ENCODE measurements at regions not wholly inside any gene's neighbourhood (a gene's known extent, or its start where the extent isn't known, plus 50 kb on each side); places are given as distances from the start of the nearest gene placed in this dataset.

- intact Hi-C loops (cut with DNase I), result no loop called here
- H3K4me1 ChIP-seq (ENCODE audit: control insufficient read depth in 2 of 3, insufficient read depth in 2 of 3, low read depth in 1 of 3, low read length in 3 of 3), result no peaks in the 10 kb centered on the region
- H3K27me3 ChIP-seq (ENCODE audit: control insufficient read depth, insufficient read depth, low read length), result no peaks in the 10 kb centered on the region
- DNase-seq (no peak), FAIRE-seq (no peak)
- H3K9me3 ChIP-seq (ENCODE audit: control insufficient read depth in 2 of 3, insufficient read depth in 1 of 3, low read length in 3 of 3), result no peaks in the 10 kb centered on the region
- H3K4me3 ChIP-seq (ENCODE audit: low read length in 3 of 3), result no peak overlapping the region
- no peak for TF ChIP-seq CTCF (IDR thresholded peaks at IDR 0.05; ENCODE audit: borderline replicate concordance, extremely low read depth, insufficient read depth)
- H3K9ac ChIP-seq (ENCODE audit: low read length in 3 of 3), result no peak overlapping the region
- H3K27ac ChIP-seq (ENCODE audit: low read depth in 2 of 2, low read length in 2 of 2), result no peak overlapping the region
- no peaks in the 10 kb centered on the region for H3K36me3 ChIP-seq (ENCODE audit: control insufficient read depth in 2 of 3, insufficient read depth in 3 of 3, low read length in 3 of 3)
Observed at GRCh38 chr7:25307624-25308023, 79.3 kb upstream of the NPVF start.

- FAIRE-seq, result no peak
- Histone ChIP-seq H3K36me3 (ENCODE audit: control insufficient read depth in 2 of 3, insufficient read depth in 3 of 3, low read length in 3 of 3) (no peaks in the 10 kb centered on the region), H3K4me3 (ENCODE audit: low read length in 3 of 3) (no peak overlapping the region), H3K27ac (ENCODE audit: low read depth in 2 of 2, low read length in 2 of 2) (no peak overlapping the region), H3K27me3 (ENCODE audit: control insufficient read depth, insufficient read depth, low read length) (no peaks in the 10 kb centered on the region), H3K4me1 (ENCODE audit: control insufficient read depth in 2 of 3, insufficient read depth in 2 of 3, low read depth in 1 of 3, low read length in 3 of 3) (no peaks in the 10 kb centered on the region), H3K9me3 (ENCODE audit: control insufficient read depth in 2 of 3, insufficient read depth in 1 of 3, low read length in 3 of 3) (no peaks in the 10 kb centered on the region), H3K9ac (ENCODE audit: low read length in 3 of 3) (no peak overlapping the region)
- no peak for DNase-seq
- intact Hi-C loops (cut with DNase I), result no loop called here
- no peak for TF ChIP-seq CTCF (IDR thresholded peaks at IDR 0.05; ENCODE audit: borderline replicate concordance, extremely low read depth, insufficient read depth)
Observed at GRCh38 chr7:25308246-25308645, 80.0 kb upstream of the NPVF start.

- Histone ChIP-seq H3K4me1 (ENCODE audit: control insufficient read depth in 2 of 3, insufficient read depth in 2 of 3, low read depth in 1 of 3, low read length in 3 of 3) (no peaks in the 10 kb centered on the region), H3K27ac (ENCODE audit: low read depth in 2 of 2, low read length in 2 of 2) (no peak overlapping the region), H3K9ac (ENCODE audit: low read length in 3 of 3) (no peak overlapping the region), H3K4me3 (ENCODE audit: low read length in 3 of 3) (no peak overlapping the region), H3K27me3 (ENCODE audit: control insufficient read depth, insufficient read depth, low read length) (no peaks in the 10 kb centered on the region), H3K36me3 (ENCODE audit: control insufficient read depth in 2 of 3, insufficient read depth in 3 of 3, low read length in 3 of 3) (no peaks in the 10 kb centered on the region), H3K9me3 (ENCODE audit: control insufficient read depth in 2 of 3, insufficient read depth in 1 of 3, low read length in 3 of 3) (no peaks in the 10 kb centered on the region)
- no peak for TF ChIP-seq CTCF (IDR thresholded peaks at IDR 0.05; ENCODE audit: borderline replicate concordance, extremely low read depth, insufficient read depth)
- FAIRE-seq (no peak), DNase-seq (peak in 2 of 5 donors; percentile 27 to 60)
- intact Hi-C loops (cut with DNase I), result no loop called here
Observed at GRCh38 chr7:25308906-25309705, 80.8 kb upstream of the NPVF start.

Measured in kidney (tissue), 13 donors.